GM20000 (cell line): ENCODE measurements at regions not wholly inside any gene's neighbourhood (a gene's known extent, or its start where the extent isn't known, plus 50 kb on each side); places are given as distances from the start of the nearest gene placed in this dataset.

Source experiments
- DNase-seq: peaks from one replicate; pipeline ENCODE4 v3.0.0; 2012; ENCODE audit warnings: low spot score
- TF ChIP-seq, protein P1 (sequence below): IDR thresholded peaks from 2 replicates; pipeline ENCODE4 v1.5.1; 2012; ENCODE audit warnings: mild to moderate bottlenecking, control low read depth; ENCODE audit errors: extremely low read depth, missing control alignments

DNA sequence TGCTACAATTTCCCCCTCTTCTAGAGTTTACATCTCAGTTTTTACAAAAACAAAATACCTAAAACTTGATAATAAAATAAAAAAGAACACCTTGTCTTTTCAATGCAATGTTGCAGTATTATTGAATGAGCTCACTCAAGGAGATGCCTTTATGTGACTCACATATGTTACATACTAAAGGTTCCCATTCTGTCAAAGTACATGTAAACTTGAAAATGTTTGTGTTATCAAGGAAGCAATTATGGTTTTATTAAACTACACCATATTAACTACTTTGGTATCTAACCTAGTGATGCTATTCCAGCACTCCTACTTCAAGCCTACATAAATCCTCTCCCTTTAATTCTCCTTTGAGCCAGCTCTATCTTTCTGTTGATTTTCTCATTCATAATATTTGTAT, 658.3 kb downstream of the PTPRC start:
- TF ChIP-seq, protein P1, sequence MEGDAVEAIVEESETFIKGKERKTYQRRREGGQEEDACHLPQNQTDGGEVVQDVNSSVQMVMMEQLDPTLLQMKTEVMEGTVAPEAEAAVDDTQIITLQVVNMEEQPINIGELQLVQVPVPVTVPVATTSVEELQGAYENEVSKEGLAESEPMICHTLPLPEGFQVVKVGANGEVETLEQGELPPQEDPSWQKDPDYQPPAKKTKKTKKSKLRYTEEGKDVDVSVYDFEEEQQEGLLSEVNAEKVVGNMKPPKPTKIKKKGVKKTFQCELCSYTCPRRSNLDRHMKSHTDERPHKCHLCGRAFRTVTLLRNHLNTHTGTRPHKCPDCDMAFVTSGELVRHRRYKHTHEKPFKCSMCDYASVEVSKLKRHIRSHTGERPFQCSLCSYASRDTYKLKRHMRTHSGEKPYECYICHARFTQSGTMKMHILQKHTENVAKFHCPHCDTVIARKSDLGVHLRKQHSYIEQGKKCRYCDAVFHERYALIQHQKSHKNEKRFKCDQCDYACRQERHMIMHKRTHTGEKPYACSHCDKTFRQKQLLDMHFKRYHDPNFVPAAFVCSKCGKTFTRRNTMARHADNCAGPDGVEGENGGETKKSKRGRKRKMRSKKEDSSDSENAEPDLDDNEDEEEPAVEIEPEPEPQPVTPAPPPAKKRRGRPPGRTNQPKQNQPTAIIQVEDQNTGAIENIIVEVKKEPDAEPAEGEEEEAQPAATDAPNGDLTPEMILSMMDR, result no peak
- no peak for DNase-seq

GRCh38 chr1:199297887-199298286, 659.0 kb downstream of the PTPRC start:
- DNase-seq, result no peak

DNA sequence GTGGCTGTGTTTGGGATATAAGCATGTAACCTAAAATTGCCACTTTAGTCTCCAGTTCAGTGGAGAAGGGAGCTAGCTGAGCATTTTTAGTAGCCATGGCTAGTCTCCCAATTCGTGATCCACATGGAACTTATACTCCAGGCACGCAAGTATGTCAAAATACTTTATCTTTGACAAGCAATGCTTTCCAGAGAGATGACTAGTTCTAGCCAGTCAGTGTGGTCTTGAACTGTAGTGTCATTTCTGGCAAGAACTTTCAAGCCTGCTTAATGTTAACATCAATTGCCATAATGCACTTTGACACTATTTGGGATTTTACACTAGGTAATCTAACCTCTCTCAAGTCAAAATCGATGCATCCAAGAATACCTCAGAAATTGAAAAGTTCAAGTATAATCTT, 660.0 kb downstream of the PTPRC start:
- TF ChIP-seq, protein P1, result no peak
- no peak for DNase-seq

More at GRCh38 chr1:199297887-199298286, 659.0 kb downstream of the PTPRC start:
- TF ChIP-seq, protein P1, result no peak

GRCh38 chr1:199301472-199302217, 662.8 kb downstream of the PTPRC start:
- DNase-seq, result no peak
- TF ChIP-seq, protein P1, result no peak

DNA sequence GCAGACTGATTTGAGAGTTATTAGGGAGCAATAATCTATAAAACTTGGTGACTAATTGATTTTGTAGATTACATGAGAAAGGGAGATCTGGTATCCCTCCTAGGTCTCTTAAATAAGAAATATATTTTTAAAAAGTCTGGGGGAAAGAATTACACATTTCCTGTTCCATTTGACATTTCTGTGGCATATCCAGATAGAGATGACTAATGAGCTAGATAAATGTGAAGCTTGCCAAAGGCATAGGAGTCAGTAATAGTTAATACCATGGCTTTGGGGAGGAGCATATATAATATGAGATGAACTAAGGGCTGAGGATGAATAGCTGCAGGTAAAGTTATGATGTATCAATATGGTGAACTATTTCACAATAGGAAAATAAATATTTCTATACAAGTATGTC, 663.7 kb downstream of the PTPRC start:
- TF ChIP-seq, protein P1, result no peak
- DNase-seq, result no peak

DNA sequence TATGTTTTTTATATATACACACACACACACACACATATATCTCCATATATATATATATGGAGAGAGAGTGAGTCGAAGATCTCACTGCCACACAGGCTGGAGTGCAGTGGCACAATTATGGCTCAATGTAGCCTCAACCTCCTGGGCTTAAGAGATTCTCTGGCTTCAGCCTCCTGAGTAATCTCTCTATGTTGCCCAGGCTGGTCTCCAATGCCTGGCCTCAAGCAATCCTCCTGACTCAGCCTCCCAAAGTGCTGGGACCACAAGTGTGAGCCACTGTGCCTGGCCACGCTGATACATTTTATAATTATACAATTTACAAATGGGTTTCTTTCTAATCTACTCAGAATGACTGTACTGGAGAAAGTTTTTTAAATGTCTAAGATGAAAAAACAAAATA, 664.2 kb downstream of the PTPRC start:
- TF ChIP-seq, protein P1, result no peak

GRCh38 chr1:199305053-199305452, 666.2 kb downstream of the PTPRC start:
- TF ChIP-seq, protein P1, result no peak
- DNase-seq, result no peak

More for the DNA sequence above, 664.2 kb downstream of the PTPRC start:
- no peak for DNase-seq
